Sigmoid colon (tissue), 4 donors: ENCODE measurements at regions not wholly inside any gene's neighbourhood (a gene's known extent, or its start where the extent isn't known, plus 50 kb on each side); places are given as distances from the start of the nearest gene placed in this dataset.

Source experiments
- CTCF ChIP-seq, 4 experiments: fragments of 450-650 bp in 3 of 4; fragments of 200-600 bp in 1 of 4; IDR thresholded peaks; one replicate each; pipeline ENCODE4 v1.5.1; 2016 to 2019; ENCODE audit warnings: antibody characterized with exemption in 4 of 4, mild to moderate bottlenecking in 3 of 4, moderate library complexity in 2 of 4
- EP300 ChIP-seq, 4 donors: sonication (generic); formaldehyde crosslinking; IDR thresholded peaks; one replicate each; pipeline ENCODE4 v1.6.1; 2017; ENCODE audit warnings: antibody characterized with exemption in 4 of 4

GRCh38 chr6:91654357-91654756 lies 1067.5 kb upstream of the MAP3K7 start:
- TF ChIP-seq CTCF (IDR thresholded peaks at IDR 0.05): no peak
- no peak for TF ChIP-seq EP300 (IDR thresholded peaks at IDR 0.05)
